ENCODE measurements at regions not wholly inside any gene's neighbourhood (a gene's known extent, or its start where the extent isn't known, plus 50 kb on each side); places are given as distances from the start of the nearest gene placed in this dataset.

DNA sequence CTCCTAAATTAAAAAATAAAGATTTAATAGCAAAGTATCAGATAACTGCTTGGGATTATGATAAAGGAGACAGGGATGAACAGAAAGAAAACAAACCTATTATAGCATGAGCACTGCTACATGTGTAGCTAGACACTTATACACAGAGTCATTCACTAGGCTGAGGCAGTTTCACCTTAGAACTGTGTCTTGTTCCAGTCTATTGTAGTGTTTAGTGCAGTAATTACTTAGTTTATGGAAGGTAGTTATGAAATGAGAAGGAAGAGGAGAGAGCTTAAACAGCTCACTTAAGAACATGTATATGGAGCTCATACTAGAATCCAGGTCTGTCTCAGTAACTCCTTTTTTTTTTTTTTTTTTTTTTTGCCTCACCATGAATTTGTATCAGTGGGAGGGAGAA, 441.4 kb downstream of the PDCD6IP start (continued):
- TF ChIP-seq, protein P1, sequence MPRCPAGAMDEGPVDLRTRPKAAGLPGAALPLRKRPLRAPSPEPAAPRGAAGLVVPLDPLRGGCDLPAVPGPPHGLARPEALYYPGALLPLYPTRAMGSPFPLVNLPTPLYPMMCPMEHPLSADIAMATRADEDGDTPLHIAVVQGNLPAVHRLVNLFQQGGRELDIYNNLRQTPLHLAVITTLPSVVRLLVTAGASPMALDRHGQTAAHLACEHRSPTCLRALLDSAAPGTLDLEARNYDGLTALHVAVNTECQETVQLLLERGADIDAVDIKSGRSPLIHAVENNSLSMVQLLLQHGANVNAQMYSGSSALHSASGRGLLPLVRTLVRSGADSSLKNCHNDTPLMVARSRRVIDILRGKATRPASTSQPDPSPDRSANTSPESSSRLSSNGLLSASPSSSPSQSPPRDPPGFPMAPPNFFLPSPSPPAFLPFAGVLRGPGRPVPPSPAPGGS (IDR thresholded peaks at IDR 0.05; ENCODE audit: borderline replicate concordance, insufficient read depth, low read depth, low read length, poor library complexity, severe bottlenecking), result no peak

DNA sequence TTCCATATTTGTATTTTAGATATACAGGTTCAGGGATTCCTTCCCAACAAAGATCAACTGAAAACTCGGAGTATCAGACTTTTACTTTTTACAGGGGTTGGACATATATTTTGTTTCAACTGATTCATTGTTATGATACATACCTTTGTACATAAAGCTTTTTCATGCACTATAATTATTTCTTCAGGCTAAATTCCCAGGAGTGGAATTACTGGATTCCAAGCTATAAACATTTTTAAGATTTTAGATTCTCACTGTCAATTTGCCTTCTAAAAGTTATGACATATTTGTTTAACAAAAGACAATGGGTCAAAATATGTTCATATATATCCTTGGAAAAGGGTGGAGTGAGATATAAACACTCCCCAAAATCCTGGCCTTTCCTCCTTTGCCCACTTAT, 449.0 kb downstream of the PDCD6IP start:
- H3K4me3 ChIP-seq, result no peak overlapping the region
- no peaks in the 10 kb centered on the region for H4K20me1 ChIP-seq (ENCODE audit: control insufficient read depth, insufficient read depth)
- SMC1A ChIA-PET (ENCODE audit: uncharacterized antibody, unreplicated experiment), result interaction anchor here (0.8 to 3.8 kb wide), 5 partner anchors 9 to 141 kb away, joined by 3 to 21 read pairs (median 3); no protein-coding TSS in a partner anchor
- RAD21 ChIA-PET (ENCODE audit: unreplicated experiment), result interaction anchor here (1.2 to 2.1 kb wide), 2 partner anchors 13 to 364 kb away, joined by 3 to 13 read pairs; no protein-coding TSS in a partner anchor
- no peak overlapping the region for H2AFZ ChIP-seq (ENCODE audit: control insufficient read depth, low read depth, low read length)
- H3K79me2 ChIP-seq (ENCODE audit: control insufficient read depth, insufficient read depth, low read length), result no peaks in the 10 kb centered on the region
- FAIRE-seq (no peak), ATAC-seq (no peak), DNase-seq (ENCODE audit: low read depth, low spot score) (no peak)
- H3K4me1 ChIP-seq (ENCODE audit: control insufficient read depth, insufficient read depth, low read length), result 0 out of 2 replicates have a peak, but pooled peaks cover 3% of the 10 kb centered on the region
- no peaks in the 10 kb centered on the region for H3K27me3 ChIP-seq (replicated peaks in 1 of 2; ENCODE audit: control insufficient read depth in 2 of 2, insufficient read depth in 2 of 2, low read length in 1 of 2)
- BruUV-seq (replicated peaks), result no TSS peak
- H3K9ac ChIP-seq (ENCODE audit: control insufficient read depth, insufficient read depth, low read length), result no peak overlapping the region
- no peaks in the 10 kb centered on the region for H3K9me3 ChIP-seq (replicated peaks; ENCODE audit: control insufficient read depth, insufficient read depth, low read length)
- 88% methylated on average over 1 of the region's 1 CpG for WGBS (ENCODE audit: insufficient coverage, insufficient replicate concordance, low lambda C conversion rate, missing lambda C conversion rate)
- in situ Hi-C loops (cut with MboI), result no loop called here
- H3K36me3 ChIP-seq (ENCODE audit: control insufficient read depth in 2 of 2, insufficient read depth in 2 of 2, low read length in 1 of 2), result no peaks in the 10 kb centered on the region
- no peak overlapping the region for H3K4me2 ChIP-seq (ENCODE audit: control insufficient read depth, insufficient read depth)
- CTCF ChIA-PET, result interaction anchor here (1.4 to 7.1 kb wide), 3 partner anchors 13 to 43 kb away, joined by 3 to 50 read pairs (median 5); no protein-coding TSS in a partner anchor
- TF ChIP-seq NR2C1 (IDR thresholded peaks at IDR 0.05) (no peak), MEF2B (IDR thresholded peaks at IDR 0.05; ENCODE audit: partially characterized antibody, poor library complexity, severe bottlenecking) (no peak), TCF12 (IDR thresholded peaks at IDR 0.05; ENCODE audit: low read depth, low read length) (no peak), NFXL1 (IDR thresholded peaks at IDR 0.05; ENCODE audit: borderline replicate concordance) (no peak), RUNX3 (IDR thresholded peaks at IDR 0.05; ENCODE audit: low read length) (no peak), ASH2L (IDR thresholded peaks at IDR 0.05; ENCODE audit: borderline replicate concordance, low read depth) (no peak)
- TF ChIP-seq, protein P2, sequence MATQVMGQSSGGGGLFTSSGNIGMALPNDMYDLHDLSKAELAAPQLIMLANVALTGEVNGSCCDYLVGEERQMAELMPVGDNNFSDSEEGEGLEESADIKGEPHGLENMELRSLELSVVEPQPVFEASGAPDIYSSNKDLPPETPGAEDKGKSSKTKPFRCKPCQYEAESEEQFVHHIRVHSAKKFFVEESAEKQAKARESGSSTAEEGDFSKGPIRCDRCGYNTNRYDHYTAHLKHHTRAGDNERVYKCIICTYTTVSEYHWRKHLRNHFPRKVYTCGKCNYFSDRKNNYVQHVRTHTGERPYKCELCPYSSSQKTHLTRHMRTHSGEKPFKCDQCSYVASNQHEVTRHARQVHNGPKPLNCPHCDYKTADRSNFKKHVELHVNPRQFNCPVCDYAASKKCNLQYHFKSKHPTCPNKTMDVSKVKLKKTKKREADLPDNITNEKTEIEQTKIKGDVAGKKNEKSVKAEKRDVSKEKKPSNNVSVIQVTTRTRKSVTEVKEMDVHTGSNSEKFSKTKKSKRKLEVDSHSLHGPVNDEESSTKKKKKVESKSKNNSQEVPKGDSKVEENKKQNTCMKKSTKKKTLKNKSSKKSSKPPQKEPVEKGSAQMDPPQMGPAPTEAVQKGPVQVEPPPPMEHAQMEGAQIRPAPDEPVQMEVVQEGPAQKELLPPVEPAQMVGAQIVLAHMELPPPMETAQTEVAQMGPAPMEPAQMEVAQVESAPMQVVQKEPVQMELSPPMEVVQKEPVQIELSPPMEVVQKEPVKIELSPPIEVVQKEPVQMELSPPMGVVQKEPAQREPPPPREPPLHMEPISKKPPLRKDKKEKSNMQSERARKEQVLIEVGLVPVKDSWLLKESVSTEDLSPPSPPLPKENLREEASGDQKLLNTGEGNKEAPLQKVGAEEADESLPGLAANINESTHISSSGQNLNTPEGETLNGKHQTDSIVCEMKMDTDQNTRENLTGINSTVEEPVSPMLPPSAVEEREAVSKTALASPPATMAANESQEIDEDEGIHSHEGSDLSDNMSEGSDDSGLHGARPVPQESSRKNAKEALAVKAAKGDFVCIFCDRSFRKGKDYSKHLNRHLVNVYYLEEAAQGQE (IDR thresholded peaks at IDR 0.05; ENCODE audit: low read depth, low read length), result no peak
- POLR2A ChIA-PET, result no interaction called here
- intact Hi-C loops (cut with micrococcal nuclease; ENCODE audit: unreplicated experiment), result no loop called here
- no peak overlapping the region for H3K27ac ChIP-seq (ENCODE audit: control insufficient read depth, insufficient read depth)
